Keratinocyte (primary cell): ENCODE measurements at regions not wholly inside any gene's neighbourhood (a gene's known extent, or its start where the extent isn't known, plus 50 kb on each side); places are given as distances from the start of the nearest gene placed in this dataset.

Experiments used
- DNase-seq: peaks from one replicate; pipeline ENCODE4 v3.0.0-alpha.2; 2011; ENCODE audit warnings: low read depth, missing footprints, low spot score
- FAIRE-seq: peaks from 2 replicates; lab custom pipeline; 2011; peaks lifted over from hg19 to GRCh38; lab: Jason Lieb, UNC
- H2AFZ ChIP-seq: 2 replicates; pipeline ENCODE4 v1.6.0; 2012; ENCODE audit warnings: low read length, control low read depth, inconsistent platforms; ENCODE audit not compliant: control insufficient read depth
- H3K27ac ChIP-seq: 2 replicates; pipeline ENCODE4 v1.5.1; 2011; ENCODE audit warnings: low read length; ENCODE audit not compliant: control insufficient read depth, insufficient read depth
- H3K27me3 ChIP-seq: 3 replicates; pipeline ENCODE4 v1.6.0; 2011; ENCODE audit warnings: low read length; ENCODE audit not compliant: control insufficient read depth, insufficient read depth; ENCODE audit errors: extremely low read depth
- H3K36me3 ChIP-seq, 2 experiments: 2 replicates in 1 of 2; 3 replicates in 1 of 2; pipeline ENCODE4 v1.5.1; 2011; ENCODE audit warnings: low read length in 2 of 2, mild to moderate bottlenecking in 1 of 2; ENCODE audit not compliant: control insufficient read depth in 2 of 2, insufficient read depth in 2 of 2; ENCODE audit errors: extremely low read depth in 1 of 2
- H3K4me1 ChIP-seq: 3 replicates; pipeline ENCODE4 v1.5.1; 2011; ENCODE audit warnings: low read length; ENCODE audit not compliant: control insufficient read depth, insufficient read depth; ENCODE audit errors: extremely low read depth
- H3K4me2 ChIP-seq: 3 replicates; pipeline ENCODE4 v1.6.0; 2011; ENCODE audit warnings: low read depth, low read length; ENCODE audit not compliant: control insufficient read depth, insufficient read depth; ENCODE audit errors: extremely low read depth
- H3K4me3 ChIP-seq, 3 experiments: fragments of 200-600 bp in 1 of 3; sonication (generic) in 1 of 3; 2 replicates in 2 of 3; 3 replicates in 1 of 3; pipeline ENCODE4 v1.5.1; 2011 to 2016; ENCODE audit warnings: low read length in 3 of 3, mild to moderate bottlenecking in 3 of 3, control low read depth in 2 of 3, inconsistent platforms in 1 of 3, low read depth in 1 of 3, mixed read lengths in 1 of 3, mixed run types in 1 of 3, moderate library complexity in 1 of 3; ENCODE audit not compliant: control insufficient read depth in 2 of 3, insufficient read depth in 2 of 3; ENCODE audit errors: extremely low read depth in 1 of 3
- H3K79me2 ChIP-seq: 2 replicates; pipeline ENCODE4 v1.6.0; 2012; ENCODE audit warnings: low read length; ENCODE audit not compliant: control insufficient read depth, insufficient read depth
- H3K9ac ChIP-seq: 3 replicates; pipeline ENCODE4 v1.6.0; 2011; ENCODE audit warnings: low read length; ENCODE audit not compliant: control insufficient read depth, insufficient read depth; ENCODE audit errors: extremely low read depth
- H3K9me1 ChIP-seq: 3 replicates; pipeline ENCODE4 v1.6.0; 2011; ENCODE audit warnings: low read length; ENCODE audit not compliant: control insufficient read depth, insufficient read depth; ENCODE audit errors: extremely low read depth
- H3K9me3 ChIP-seq: 2 replicates; pipeline ENCODE4 v1.5.1; 2012; ENCODE audit warnings: low read depth, low read length; ENCODE audit not compliant: control insufficient read depth
- H4K20me1 ChIP-seq: 3 replicates; pipeline ENCODE4 v1.6.0; 2011; ENCODE audit warnings: low read length; ENCODE audit not compliant: control insufficient read depth, insufficient read depth; ENCODE audit errors: extremely low read depth
- EZH2 ChIP-seq: IDR thresholded peaks from one replicate; pipeline ENCODE4 v1.6.1; 2012; ENCODE audit warnings: inconsistent platforms, mild to moderate bottlenecking, low read length, moderate library complexity
- dilution Hi-C: fragments of 300-500 bp; cut with MboI; formaldehyde crosslinking; loops from one replicate; pipeline ENCODE4 v1.7.0; 2020; ENCODE audit warnings: low sequenced_read_pairs; ENCODE audit not compliant: extremely low pct_ligation_motif_present
- TF ChIP-seq, protein P1 (sequence below), 3 experiments: IDR thresholded peaks in 1 of 3; conservative IDR thresholded peaks in 1 of 3; optimal IDR thresholded peaks in 1 of 3; 2 replicates in 2 of 3; 3 replicates in 1 of 3; pipeline versions ENCODE3 to v1.5.1; 2011; ENCODE audit warnings: low read length in 3 of 3, mild to moderate bottlenecking in 3 of 3, moderate library complexity in 2 of 3, control low read depth in 1 of 3, inconsistent platforms in 1 of 3; ENCODE audit not compliant: insufficient read depth in 2 of 3; ENCODE audit errors: extremely low read depth in 1 of 3

DNA sequence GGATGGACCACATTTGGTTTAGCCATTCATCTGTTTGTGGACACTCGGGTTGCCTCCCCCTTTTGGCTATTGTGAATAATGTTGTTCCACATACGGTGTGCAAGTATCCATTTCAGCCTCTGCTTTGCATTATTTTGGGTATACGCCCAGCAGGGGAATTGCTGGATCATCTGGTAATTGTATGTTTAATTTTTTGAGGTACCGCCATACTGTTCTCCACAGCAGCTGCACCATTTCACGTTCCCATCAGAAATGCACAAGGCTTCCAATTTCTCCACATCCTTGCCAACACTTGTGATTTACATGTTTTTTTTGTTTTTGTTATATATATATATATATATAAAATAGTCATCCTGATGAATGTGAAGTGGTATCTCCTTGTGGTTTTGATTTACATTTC is 54.6 kb upstream of the TWIST2 start:
- Histone ChIP-seq H3K4me2 (no peak overlapping the region), H3K9me1 (no peaks in the 10 kb centered on the region), H3K27ac (no peak overlapping the region), H3K4me1 (no peaks in the 10 kb centered on the region), H3K36me3 (no peaks in the 10 kb centered on the region), H3K4me3 (no peak overlapping the region), H3K9me3 (no peaks in the 10 kb centered on the region), H3K9ac (no peak overlapping the region), H4K20me1 (no peaks in the 10 kb centered on the region), H3K27me3 (peaks cover 9% of the 10 kb centered on the region), H2AFZ (no peak overlapping the region), H3K79me2 (no peaks in the 10 kb centered on the region)
- no peak for TF ChIP-seq EZH2
- TF ChIP-seq, protein P1, sequence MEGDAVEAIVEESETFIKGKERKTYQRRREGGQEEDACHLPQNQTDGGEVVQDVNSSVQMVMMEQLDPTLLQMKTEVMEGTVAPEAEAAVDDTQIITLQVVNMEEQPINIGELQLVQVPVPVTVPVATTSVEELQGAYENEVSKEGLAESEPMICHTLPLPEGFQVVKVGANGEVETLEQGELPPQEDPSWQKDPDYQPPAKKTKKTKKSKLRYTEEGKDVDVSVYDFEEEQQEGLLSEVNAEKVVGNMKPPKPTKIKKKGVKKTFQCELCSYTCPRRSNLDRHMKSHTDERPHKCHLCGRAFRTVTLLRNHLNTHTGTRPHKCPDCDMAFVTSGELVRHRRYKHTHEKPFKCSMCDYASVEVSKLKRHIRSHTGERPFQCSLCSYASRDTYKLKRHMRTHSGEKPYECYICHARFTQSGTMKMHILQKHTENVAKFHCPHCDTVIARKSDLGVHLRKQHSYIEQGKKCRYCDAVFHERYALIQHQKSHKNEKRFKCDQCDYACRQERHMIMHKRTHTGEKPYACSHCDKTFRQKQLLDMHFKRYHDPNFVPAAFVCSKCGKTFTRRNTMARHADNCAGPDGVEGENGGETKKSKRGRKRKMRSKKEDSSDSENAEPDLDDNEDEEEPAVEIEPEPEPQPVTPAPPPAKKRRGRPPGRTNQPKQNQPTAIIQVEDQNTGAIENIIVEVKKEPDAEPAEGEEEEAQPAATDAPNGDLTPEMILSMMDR (optimal IDR thresholded peaks at IDR 0.05 in 1 of 3, IDR thresholded peaks at IDR 0.05 in 1 of 3, conservative IDR thresholded peaks at IDR 0.05 in 1 of 3; ENCODE audit: extremely low read depth in 1 of 3, insufficient read depth in 2 of 3, low read length in 3 of 3) = no peak
- DNase-seq (no peak), FAIRE-seq (no peak)
- dilution Hi-C loops = no loop called here

DNA sequence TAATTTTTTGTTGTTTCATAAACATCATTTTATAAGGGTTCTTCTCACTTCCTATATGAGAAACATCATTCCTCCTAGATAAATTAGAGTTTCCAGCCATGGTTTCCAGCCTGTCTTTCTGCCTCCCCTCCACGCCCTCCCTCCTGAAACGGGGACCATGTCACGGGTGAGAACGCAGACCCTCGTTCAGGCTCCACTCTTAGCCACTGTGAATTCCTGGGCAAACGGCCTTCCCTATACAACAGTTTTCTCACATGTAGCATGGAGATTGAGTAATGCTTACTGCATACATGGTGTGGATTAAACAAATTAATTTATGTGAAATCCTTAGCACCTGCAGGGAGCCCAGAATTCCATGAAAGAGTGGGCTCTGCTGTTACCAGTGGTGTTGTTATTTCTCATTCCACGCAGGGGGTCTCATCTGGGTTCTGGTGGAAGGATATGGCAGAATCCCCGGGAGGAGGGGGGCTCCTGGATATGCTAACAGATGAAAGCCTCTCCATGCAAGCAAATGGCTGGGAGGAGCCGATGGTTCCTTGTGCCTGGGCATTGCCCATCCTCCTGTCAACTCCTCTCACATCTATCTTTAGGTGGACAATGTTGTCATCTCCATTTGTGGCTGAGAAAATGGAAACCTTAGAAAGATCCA is 54.0 kb upstream of the TWIST2 start:
- Histone ChIP-seq H3K4me3 (no peak overlapping the region), H2AFZ (no peak overlapping the region), H3K9me3 (no peaks in the 10 kb centered on the region), H3K27ac (no peak overlapping the region), H3K36me3 (no peaks in the 10 kb centered on the region), H3K27me3 (peaks cover 9% of the 10 kb centered on the region), H3K4me2 (no peak overlapping the region), H3K9me1 (no peaks in the 10 kb centered on the region), H4K20me1 (no peaks in the 10 kb centered on the region), H3K4me1 (no peaks in the 10 kb centered on the region), H3K9ac (no peak overlapping the region), H3K79me2 (no peaks in the 10 kb centered on the region)
- DNase-seq (no peak), FAIRE-seq (no peak)
- TF ChIP-seq, protein P1 (optimal IDR thresholded peaks at IDR 0.05 in 1 of 3, IDR thresholded peaks at IDR 0.05 in 1 of 3, conservative IDR thresholded peaks at IDR 0.05 in 1 of 3; ENCODE audit: extremely low read depth in 1 of 3, insufficient read depth in 2 of 3, low read length in 3 of 3) = no peak
- TF ChIP-seq EZH2 = no peak
- dilution Hi-C loops = no loop called here
